ENCODE measurements at regions not wholly inside any gene's neighbourhood (a gene's known extent, or its start where the extent isn't known, plus 50 kb on each side); places are given as distances from the start of the nearest gene placed in this dataset.

DNA sequence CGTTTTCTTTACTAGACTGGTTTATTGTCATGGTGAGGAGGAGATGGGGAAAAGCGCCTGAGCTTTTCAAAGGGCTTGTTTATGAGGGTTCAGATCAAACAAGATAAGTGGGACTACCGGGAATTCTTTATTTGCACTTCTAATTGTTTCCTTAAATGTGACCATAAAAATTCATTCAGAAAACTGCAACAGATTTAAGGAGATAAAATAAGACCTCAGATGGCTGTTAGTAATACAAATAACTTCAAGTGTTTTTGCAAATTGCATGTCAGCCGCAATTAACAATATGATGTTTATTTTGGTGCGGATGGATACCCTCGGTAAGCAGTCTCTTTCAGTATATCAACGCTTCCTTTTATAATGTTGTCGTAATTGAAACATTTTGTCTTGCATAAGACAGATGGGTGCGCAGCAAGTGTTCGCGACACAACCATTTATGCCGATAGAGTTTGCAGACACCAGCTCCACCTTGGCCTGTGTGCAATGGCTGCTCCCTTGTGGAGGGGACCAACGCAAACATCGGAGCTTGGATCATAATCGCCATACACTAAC is 151.0 kb downstream of the C4orf33 start:
- H4K20me1 ChIP-seq (ENCODE audit: insufficient read depth, low read length) = no peaks in the 10 kb centered on the region
- no peak for TF ChIP-seq EZH2 (IDR thresholded peaks at IDR 0.05; ENCODE audit: borderline replicate concordance, low read depth, low read length, severe bottlenecking)
- TF ChIP-seq, protein P1, sequence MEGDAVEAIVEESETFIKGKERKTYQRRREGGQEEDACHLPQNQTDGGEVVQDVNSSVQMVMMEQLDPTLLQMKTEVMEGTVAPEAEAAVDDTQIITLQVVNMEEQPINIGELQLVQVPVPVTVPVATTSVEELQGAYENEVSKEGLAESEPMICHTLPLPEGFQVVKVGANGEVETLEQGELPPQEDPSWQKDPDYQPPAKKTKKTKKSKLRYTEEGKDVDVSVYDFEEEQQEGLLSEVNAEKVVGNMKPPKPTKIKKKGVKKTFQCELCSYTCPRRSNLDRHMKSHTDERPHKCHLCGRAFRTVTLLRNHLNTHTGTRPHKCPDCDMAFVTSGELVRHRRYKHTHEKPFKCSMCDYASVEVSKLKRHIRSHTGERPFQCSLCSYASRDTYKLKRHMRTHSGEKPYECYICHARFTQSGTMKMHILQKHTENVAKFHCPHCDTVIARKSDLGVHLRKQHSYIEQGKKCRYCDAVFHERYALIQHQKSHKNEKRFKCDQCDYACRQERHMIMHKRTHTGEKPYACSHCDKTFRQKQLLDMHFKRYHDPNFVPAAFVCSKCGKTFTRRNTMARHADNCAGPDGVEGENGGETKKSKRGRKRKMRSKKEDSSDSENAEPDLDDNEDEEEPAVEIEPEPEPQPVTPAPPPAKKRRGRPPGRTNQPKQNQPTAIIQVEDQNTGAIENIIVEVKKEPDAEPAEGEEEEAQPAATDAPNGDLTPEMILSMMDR (IDR thresholded peaks at IDR 0.05; ENCODE audit: borderline replicate concordance, extremely low read depth, low read length, poor library complexity, severe bottlenecking) = no peak
- no peak overlapping the region for H3K9ac ChIP-seq (ENCODE audit: low read depth, low read length)
- no peaks in the 10 kb centered on the region for H3K4me1 ChIP-seq (ENCODE audit: insufficient read depth, low read length)
- H3K4me2 ChIP-seq (ENCODE audit: insufficient read depth, low read length) = no peak overlapping the region
- H3K79me2 ChIP-seq (ENCODE audit: insufficient read depth, low read length) = no peaks in the 10 kb centered on the region
- ATAC-seq (ENCODE audit: insufficient read depth, low read depth) = no peak
- no peak overlapping the region for H3K4me3 ChIP-seq (ENCODE audit: low read depth in 1 of 2, low read length in 2 of 2)
- H3K27me3 ChIP-seq (ENCODE audit: insufficient read depth, low read length, poor library complexity) = no peaks in the 10 kb centered on the region
- H3K36me3 ChIP-seq (ENCODE audit: insufficient read depth, low read length) = no peaks in the 10 kb centered on the region
- no peak overlapping the region for H3K27ac ChIP-seq (ENCODE audit: low read length)
- DNase-seq = no peak
- no peaks in the 10 kb centered on the region for H3K9me3 ChIP-seq (ENCODE audit: insufficient read depth, low read length, severe bottlenecking)
- no peak overlapping the region for H2AFZ ChIP-seq (ENCODE audit: low read depth, low read length)

- no peak for DNase-seq
- H3K27ac ChIP-seq (ENCODE audit: low read length) = no peak overlapping the region
- H3K27me3 ChIP-seq (ENCODE audit: insufficient read depth, low read length, poor library complexity) = no peaks in the 10 kb centered on the region
- H3K4me2 ChIP-seq (ENCODE audit: insufficient read depth, low read length) = no peak overlapping the region
- no peak for TF ChIP-seq EZH2 (IDR thresholded peaks at IDR 0.05; ENCODE audit: borderline replicate concordance, low read depth, low read length, severe bottlenecking)
- TF ChIP-seq, protein P1 (IDR thresholded peaks at IDR 0.05; ENCODE audit: borderline replicate concordance, extremely low read depth, low read length, poor library complexity, severe bottlenecking) = no peak
- no peaks in the 10 kb centered on the region for H3K36me3 ChIP-seq (ENCODE audit: insufficient read depth, low read length)
- no peak for ATAC-seq (ENCODE audit: insufficient read depth, low read depth)
- H2AFZ ChIP-seq (ENCODE audit: low read depth, low read length) = no peak overlapping the region
- H3K79me2 ChIP-seq (ENCODE audit: insufficient read depth, low read length) = no peaks in the 10 kb centered on the region
- H3K4me3 ChIP-seq (ENCODE audit: low read depth in 1 of 2, low read length in 2 of 2) = no peak overlapping the region
- no peaks in the 10 kb centered on the region for H4K20me1 ChIP-seq (ENCODE audit: insufficient read depth, low read length)
- no peaks in the 10 kb centered on the region for H3K9me3 ChIP-seq (ENCODE audit: insufficient read depth, low read length, severe bottlenecking)
- H3K9ac ChIP-seq (ENCODE audit: low read depth, low read length) = no peak overlapping the region
- no peaks in the 10 kb centered on the region for H3K4me1 ChIP-seq (ENCODE audit: insufficient read depth, low read length)
These were observed 152.7 kb downstream of the C4orf33 start for GRCh38 chr4:129248621-129249020.

DNA sequence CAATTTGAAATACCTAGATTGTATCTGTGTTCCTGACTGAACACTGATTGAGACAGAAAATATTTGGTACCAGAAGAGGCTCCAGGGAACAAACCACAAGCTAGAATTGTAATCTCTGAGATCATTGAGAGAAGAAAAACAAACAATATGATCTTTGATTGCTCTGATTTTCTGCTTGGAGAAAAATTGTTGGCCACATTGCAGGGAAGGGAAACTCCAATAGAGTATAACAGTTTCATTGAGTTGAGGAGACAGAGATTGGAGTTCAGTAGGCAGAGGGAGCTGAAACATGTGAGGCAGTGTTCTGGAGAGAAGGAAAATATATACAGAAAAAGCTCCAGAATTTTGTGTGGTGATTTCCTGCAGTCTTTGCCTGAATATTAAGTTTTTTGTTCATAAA is 158.2 kb downstream of the C4orf33 start:
- H3K36me3 ChIP-seq (ENCODE audit: insufficient read depth, low read length) = no peaks in the 10 kb centered on the region
- ATAC-seq (ENCODE audit: insufficient read depth, low read depth) (no peak), DNase-seq (no peak)
- no peak overlapping the region for H3K4me3 ChIP-seq (ENCODE audit: low read depth in 1 of 2, low read length in 2 of 2)
- no peaks in the 10 kb centered on the region for H4K20me1 ChIP-seq (ENCODE audit: insufficient read depth, low read length)
- no peak overlapping the region for H3K9ac ChIP-seq (ENCODE audit: low read depth, low read length)
- H3K4me1 ChIP-seq (ENCODE audit: insufficient read depth, low read length) = no peaks in the 10 kb centered on the region
- no peak overlapping the region for H3K4me2 ChIP-seq (ENCODE audit: insufficient read depth, low read length)
- H3K27me3 ChIP-seq (ENCODE audit: insufficient read depth, low read length, poor library complexity) = no peaks in the 10 kb centered on the region
- no peaks in the 10 kb centered on the region for H3K9me3 ChIP-seq (ENCODE audit: insufficient read depth, low read length, severe bottlenecking)
- TF ChIP-seq, protein P1 (IDR thresholded peaks at IDR 0.05; ENCODE audit: borderline replicate concordance, extremely low read depth, low read length, poor library complexity, severe bottlenecking) = no peak
- TF ChIP-seq EZH2 (IDR thresholded peaks at IDR 0.05; ENCODE audit: borderline replicate concordance, low read depth, low read length, severe bottlenecking) = no peak
- H2AFZ ChIP-seq (ENCODE audit: low read depth, low read length) = no peak overlapping the region
- H3K27ac ChIP-seq (ENCODE audit: low read length) = no peak overlapping the region
- H3K79me2 ChIP-seq (ENCODE audit: insufficient read depth, low read length) = no peaks in the 10 kb centered on the region

GRCh38 chr4:129254526-129254925 is 158.6 kb downstream of the C4orf33 start:
- Histone ChIP-seq H3K9ac (ENCODE audit: low read depth, low read length) (no peak overlapping the region), H2AFZ (ENCODE audit: low read depth, low read length) (no peak overlapping the region), H3K36me3 (ENCODE audit: insufficient read depth, low read length) (no peaks in the 10 kb centered on the region), H3K4me2 (ENCODE audit: insufficient read depth, low read length) (no peak overlapping the region), H3K9me3 (ENCODE audit: insufficient read depth, low read length, severe bottlenecking) (no peaks in the 10 kb centered on the region), H3K4me3 (ENCODE audit: low read depth in 1 of 2, low read length in 2 of 2) (no peak overlapping the region), H3K4me1 (ENCODE audit: insufficient read depth, low read length) (no peaks in the 10 kb centered on the region), H3K27ac (ENCODE audit: low read length) (no peak overlapping the region), H4K20me1 (ENCODE audit: insufficient read depth, low read length) (no peaks in the 10 kb centered on the region), H3K79me2 (ENCODE audit: insufficient read depth, low read length) (no peaks in the 10 kb centered on the region), H3K27me3 (ENCODE audit: insufficient read depth, low read length, poor library complexity) (no peaks in the 10 kb centered on the region)
- DNase-seq = no peak
- no peak for ATAC-seq (ENCODE audit: insufficient read depth, low read depth)
- no peak for TF ChIP-seq EZH2 (IDR thresholded peaks at IDR 0.05; ENCODE audit: borderline replicate concordance, low read depth, low read length, severe bottlenecking)
- TF ChIP-seq, protein P1 (IDR thresholded peaks at IDR 0.05; ENCODE audit: borderline replicate concordance, extremely low read depth, low read length, poor library complexity, severe bottlenecking) = no peak

All from DND-41 (cell line).